ENCODE measurements at regions not wholly inside any gene's neighbourhood (a gene's known extent, or its start where the extent isn't known, plus 50 kb on each side); places are given as distances from the start of the nearest gene placed in this dataset.
"Not testable (repeated sequence)": the region's sequence is repeated elsewhere in the genome, so short reads cannot be mapped to it uniquely, and the experiment has no call there.

- DNase-seq (ENCODE audit: low spot score) = peak; percentile 69
Observed at GRCh38 chr5:57887851-57888621, 405.4 kb upstream of the ACTBL2 start.

- DNase-seq (ENCODE audit: low spot score) = no peak
Observed at GRCh38 chr5:57884346-57885102, 401.9 kb upstream of the ACTBL2 start.

- no peak for DNase-seq (ENCODE audit: low spot score)
Observed at GRCh38 chr5:57880216-57880615, 397.6 kb upstream of the ACTBL2 start.

- no peak for DNase-seq (ENCODE audit: low spot score)
Observed at GRCh38 chr5:57878301-57878722, 395.7 kb upstream of the ACTBL2 start.

DNA sequence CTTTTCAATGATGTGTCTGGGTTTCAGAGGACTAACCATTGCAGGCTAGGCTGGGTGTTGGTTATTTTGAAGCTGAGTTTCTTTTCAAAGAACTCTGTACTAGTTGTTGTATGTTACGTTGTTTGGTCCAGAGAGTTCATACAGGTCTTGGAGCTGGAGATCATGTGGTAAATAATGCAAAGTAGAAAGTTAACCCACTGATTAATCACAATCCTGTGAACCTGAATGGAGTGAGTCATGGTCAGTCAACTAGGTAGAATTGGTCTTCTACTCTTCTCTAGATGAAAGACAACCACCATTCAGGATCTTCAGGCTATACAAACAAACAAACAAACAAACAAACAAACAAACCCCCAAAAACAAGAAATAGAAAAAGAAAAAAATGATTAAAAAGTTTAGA lies 388.9 kb upstream of the ACTBL2 start:
- DNase-seq (ENCODE audit: low spot score) = no peak

- DNase-seq (ENCODE audit: low spot score) = not testable (repeated sequence)
Observed at GRCh38 chr5:57870267-57870666, 387.7 kb upstream of the ACTBL2 start.

DNA sequence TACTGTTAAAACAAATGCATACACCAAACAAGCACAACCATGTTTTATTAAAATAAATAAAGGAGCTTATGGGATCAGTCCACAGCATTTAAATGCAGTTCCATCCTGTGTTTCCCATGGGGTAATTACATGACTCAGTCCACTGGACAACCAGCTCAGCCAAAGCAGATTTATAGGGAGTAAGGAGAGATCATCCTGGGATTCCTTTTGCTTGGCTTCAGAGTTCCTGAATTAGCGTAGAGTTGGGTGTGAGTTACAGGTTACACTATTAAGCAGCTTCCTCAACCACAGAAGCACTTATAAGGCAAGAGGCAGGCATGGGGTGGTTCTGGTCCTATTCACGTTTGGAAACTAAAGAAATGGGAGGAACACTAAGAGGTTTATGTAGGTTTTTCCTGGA lies 381.1 kb upstream of the ACTBL2 start:
- no peak for DNase-seq (ENCODE audit: low spot score)

DNA sequence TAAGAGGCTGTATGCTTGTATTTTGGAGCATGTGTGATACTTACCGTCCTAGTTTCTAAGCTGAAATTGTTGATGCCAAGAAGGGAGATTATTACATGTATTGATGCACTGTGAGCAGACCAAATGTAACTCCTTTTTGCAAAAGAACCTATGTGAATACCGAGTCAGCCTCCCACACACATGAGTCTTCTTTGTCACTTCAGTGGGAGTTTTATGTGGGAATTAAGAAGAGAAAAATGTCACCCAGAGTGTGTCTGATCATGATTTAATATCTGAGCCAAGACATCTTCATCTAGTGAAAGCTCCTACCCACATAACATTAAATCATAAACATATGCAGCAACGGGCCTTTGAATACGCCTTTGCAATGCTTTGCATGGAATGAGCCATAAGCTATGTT lies 380.3 kb upstream of the ACTBL2 start:
- DNase-seq (ENCODE audit: low spot score) = no peak

GRCh38 chr5:57862471-57862911 lies 379.9 kb upstream of the ACTBL2 start:
- DNase-seq (ENCODE audit: low spot score) = no peak

DNA sequence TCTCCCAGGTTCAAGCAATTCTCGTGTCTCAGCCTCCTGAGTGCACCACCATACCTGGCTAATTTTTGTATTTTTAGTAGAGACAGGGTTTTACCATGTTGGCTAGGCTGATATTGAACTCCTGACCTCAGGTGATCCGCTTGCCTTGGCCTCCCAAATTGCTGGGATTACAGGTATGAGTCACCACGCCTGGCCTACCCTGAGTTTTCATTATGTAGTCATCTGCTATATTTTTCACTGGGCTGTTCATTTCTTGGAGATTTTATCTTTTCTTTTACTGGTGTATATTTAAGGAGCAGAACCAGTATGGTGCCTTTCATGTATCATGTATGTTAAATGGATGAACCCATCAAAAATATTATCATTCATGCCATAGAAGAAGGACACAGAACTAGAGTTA lies 377.0 kb upstream of the ACTBL2 start:
- no peak for DNase-seq (ENCODE audit: low spot score)

- DNase-seq (ENCODE audit: low spot score) = no peak
Observed at GRCh38 chr5:57858905-57859304, 376.3 kb upstream of the ACTBL2 start.

- DNase-seq (ENCODE audit: low spot score) = no peak
Observed at GRCh38 chr5:57857696-57858095, 375.1 kb upstream of the ACTBL2 start.

- no peak for DNase-seq (ENCODE audit: low spot score)
Observed at GRCh38 chr5:57855831-57856230, 373.2 kb upstream of the ACTBL2 start.

DNA sequence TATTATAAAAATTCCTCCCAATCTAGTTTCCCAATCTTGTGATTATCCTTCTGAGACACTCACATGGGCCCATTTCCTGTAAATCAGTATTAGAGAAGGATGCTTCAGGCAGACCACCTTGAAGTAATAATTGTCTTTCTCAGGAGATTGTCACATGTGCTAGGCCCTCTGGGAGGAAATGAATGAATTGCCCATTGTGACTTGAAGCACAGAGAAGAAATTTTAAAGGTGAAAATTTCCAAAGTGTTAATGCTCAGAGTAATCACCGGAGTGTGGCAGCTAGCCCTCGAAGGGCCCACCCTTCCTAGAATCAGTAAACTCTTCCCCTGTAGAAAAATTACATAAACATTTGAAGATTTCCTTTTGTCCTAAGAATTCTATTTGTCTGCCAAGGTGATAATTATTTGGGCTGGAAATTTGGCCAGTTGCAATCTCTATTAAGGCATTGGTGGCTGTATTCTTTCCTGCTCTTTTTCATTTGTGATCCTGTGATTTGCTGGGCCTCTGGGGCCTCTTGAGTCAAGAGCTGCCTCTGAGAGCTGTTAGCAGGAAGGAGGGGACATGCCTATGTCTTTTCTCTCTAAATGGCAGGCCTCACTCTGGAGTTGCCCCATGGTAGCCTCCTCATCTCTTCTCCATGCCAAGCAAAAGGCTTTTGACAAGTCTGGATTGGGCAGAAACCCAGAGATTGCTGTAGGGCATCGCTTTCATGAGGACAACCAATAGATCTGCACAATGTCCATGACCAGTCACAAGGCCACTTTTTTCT lies 371.5 kb upstream of the ACTBL2 start:
- no peak for DNase-seq (ENCODE audit: low spot score)

DNA sequence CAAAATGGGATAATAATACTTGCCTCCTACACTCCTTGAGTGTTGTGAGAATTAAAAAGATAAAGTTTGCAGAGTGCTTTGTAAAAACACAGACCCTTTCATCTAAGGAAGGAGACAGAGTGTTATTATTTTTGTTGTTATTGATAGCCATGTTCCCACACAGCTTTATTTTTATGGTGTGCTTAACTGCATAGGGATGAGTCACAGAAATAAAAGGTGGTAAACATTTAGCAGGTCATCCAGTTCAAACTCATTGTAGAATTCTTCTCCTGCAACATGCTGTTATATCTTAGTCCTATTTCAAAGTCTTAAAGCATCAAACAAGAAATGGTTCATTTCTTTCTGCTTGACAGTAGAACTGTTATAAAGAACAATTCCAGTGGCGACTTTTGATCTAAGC lies 367.5 kb upstream of the ACTBL2 start:
- DNase-seq (ENCODE audit: low spot score) = peak; percentile 58

- DNase-seq (ENCODE audit: low spot score) = no peak
Observed at GRCh38 chr5:57845025-57845424, 362.4 kb upstream of the ACTBL2 start.

- no peak for DNase-seq (ENCODE audit: low spot score)
Observed at GRCh38 chr5:57844410-57844809, 361.8 kb upstream of the ACTBL2 start.

DNA sequence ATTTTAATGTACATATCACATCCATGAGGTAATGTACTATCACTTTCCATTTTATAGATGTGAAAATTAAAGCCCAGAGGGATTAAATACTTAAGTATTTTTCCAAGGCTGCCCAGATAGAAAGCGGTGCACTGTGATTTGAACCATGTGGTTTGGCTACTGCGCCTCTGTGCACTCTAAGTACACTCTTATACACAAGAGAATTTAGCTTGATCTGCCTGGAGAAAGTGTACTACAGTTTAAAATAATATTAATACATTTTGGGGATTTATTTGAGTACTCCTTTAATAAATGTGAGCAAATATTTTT lies 360.4 kb upstream of the ACTBL2 start:
- DNase-seq (ENCODE audit: low spot score) = no peak

DNA sequence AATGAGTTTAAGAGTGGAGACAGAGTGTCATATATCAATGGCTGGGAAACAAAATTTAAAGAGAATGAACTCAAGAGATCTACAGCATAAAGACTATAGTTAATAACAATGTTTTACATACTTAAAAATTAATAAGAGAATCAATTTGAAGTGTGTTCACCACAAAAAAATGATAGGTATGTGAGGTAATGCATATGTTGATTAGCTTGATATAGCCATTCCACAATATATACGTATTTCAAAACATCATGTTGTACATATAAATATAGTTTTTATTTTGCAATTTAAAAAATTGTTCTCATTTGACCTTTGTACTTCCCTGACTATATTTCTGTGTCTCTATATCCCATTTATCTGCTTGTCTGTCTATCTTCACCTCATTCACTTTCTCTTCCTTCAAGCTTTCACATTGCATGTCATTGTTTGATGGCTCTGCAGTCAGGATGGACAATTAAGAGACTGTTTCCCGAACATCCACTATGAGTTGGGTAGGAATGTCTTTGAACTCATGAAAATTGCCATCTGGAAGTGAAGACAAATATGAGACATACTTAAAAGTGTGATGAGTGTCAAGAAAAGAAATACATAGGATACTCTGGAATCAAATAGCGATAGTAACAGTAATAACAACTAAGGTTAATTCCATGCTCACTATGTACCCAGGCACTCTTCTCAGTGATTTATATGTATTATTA lies 359.9 kb upstream of the ACTBL2 start:
- DNase-seq (ENCODE audit: low spot score) = no peak

DNA sequence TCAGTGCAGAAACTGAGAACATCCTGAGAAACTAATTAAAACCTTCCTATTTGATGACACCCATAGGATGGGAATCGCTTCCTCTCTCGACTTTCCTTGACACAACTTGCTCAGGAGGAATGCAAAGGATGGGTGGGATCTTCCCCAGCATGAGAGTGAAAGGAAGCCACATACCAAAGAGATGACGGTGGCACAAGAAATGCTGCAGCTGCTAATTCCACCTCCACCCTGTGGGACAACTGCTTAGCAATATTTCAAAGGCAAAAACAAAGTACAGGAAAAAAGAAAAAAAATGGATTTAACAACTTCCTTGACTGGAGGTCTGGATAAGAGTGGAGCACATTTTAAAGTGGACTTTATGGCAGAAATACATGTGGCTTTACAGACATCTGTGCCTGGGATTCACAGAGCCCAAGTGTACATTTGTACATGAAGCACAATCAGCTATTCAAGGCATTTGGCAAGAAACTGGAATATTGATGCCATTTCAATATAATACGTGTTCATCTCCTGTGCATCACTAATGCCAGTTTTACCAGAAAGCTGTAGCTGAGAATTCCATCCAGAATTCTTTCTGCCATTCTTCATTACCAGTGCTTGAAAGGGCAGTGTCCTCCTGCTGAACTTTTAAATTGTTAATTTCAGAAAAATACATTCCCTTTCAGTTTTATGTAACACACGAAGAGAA lies 359.2 kb upstream of the ACTBL2 start:
- DNase-seq (ENCODE audit: low spot score) = peak; percentile 89

DNA sequence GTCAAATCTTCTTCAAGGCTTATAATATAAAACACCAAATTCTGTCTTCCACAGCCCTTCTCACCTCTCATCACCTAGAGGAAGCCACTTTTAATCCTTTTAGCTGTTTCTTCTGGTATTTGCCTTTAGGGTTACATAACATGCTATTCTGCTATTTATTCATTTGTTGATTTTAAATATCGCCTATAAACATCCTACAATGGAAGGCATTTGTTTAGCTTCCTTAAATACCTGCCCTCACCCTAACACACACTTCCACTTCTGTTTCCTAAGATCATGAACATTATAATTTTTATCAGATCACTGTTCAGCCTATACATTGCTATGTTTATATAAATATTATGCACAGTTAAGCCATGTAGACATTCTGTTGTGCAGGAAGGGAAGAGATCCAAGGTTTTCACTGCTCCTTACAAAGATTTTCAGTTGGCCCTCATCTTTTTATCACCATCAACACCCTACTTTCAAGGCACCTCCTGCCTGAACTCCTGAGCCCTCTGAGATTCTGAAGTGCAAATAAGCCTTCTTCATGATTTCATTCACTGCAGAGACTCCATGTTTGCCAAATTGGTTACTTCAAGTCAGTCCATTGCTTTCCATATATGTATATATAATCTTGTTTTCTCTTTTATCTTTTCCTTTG lies 356.9 kb upstream of the ACTBL2 start:
- DNase-seq (ENCODE audit: low spot score) = no peak
